Natural killer cell (primary cell): ENCODE measurements at regions not wholly inside any gene's neighbourhood (a gene's known extent, or its start where the extent isn't known, plus 50 kb on each side); places are given as distances from the start of the nearest gene placed in this dataset.

Experiments
- ATAC-seq, 3 donors: fragments of 150-1000 bp in 2 of 3; fragments of 200-7000 bp in 1 of 3; cut with Tn5 transposase; 1 replicate in 1 of 3; 2 replicates in 2 of 3; pipeline ENCODE4 v1.10.0; 2021; ENCODE audit warnings: mild to moderate bottlenecking in 2 of 3, moderate library complexity in 2 of 3
- DNase-seq, 2 donors: peaks; one replicate each; pipeline versions ENCODE4 v3.0.0 to v3.0.0-alpha.2; 2013 to 2021; ENCODE audit warnings: mixed read lengths in 1 of 2
- H3K27ac ChIP-seq: one replicate; pipeline ENCODE4 v1.5.1; 2013; ENCODE audit warnings: mild to moderate bottlenecking, low read length
- H3K27me3 ChIP-seq: one replicate; pipeline ENCODE4 v1.6.1; 2013; ENCODE audit warnings: low read length; ENCODE audit not compliant: control insufficient read depth, insufficient read depth
- H3K36me3 ChIP-seq: one replicate; pipeline ENCODE4 v1.6.1; 2013; ENCODE audit warnings: low read length; ENCODE audit not compliant: control insufficient read depth, insufficient read depth
- H3K4me1 ChIP-seq: one replicate; pipeline ENCODE4 v1.6.1; 2013; ENCODE audit warnings: low read length; ENCODE audit not compliant: control insufficient read depth, insufficient read depth
- H3K4me3 ChIP-seq: one replicate; pipeline ENCODE4 v1.5.1; 2013; ENCODE audit warnings: low read length
- H3K9me3 ChIP-seq: one replicate; pipeline ENCODE4 v1.6.1; 2013; ENCODE audit warnings: low read length; ENCODE audit not compliant: control insufficient read depth, insufficient read depth
- H3K27ac Mint-ChIP-seq, 2 donors: one replicate each; pipeline ENCODE4 v1.8.0; 2022; ENCODE audit warnings: mild to moderate bottlenecking in 2 of 2, mixed read lengths in 2 of 2, moderate library complexity in 1 of 2
- H3K27me3 Mint-ChIP-seq, 2 donors: one replicate each; pipeline ENCODE4 v1.8.0; 2022; ENCODE audit warnings: low read depth in 2 of 2, mixed read lengths in 2 of 2
- H3K36me3 Mint-ChIP-seq: one replicate; pipeline ENCODE4 v1.8.0; 2022; ENCODE audit warnings: mixed read lengths
- H3K4me1 Mint-ChIP-seq, 2 donors: one replicate each; pipeline ENCODE4 v1.8.0; 2022; ENCODE audit warnings: mixed read lengths in 2 of 2
- H3K4me3 Mint-ChIP-seq: one replicate; pipeline ENCODE4 v1.8.0; 2022; ENCODE audit warnings: mild to moderate bottlenecking, moderate library complexity, mixed read lengths
- H3K9me3 Mint-ChIP-seq, 2 donors: one replicate each; pipeline ENCODE4 v1.8.0; 2022; ENCODE audit warnings: mixed read lengths in 2 of 2
- CTCF ChIP-seq: fragments of 200-600 bp; IDR thresholded peaks from one replicate; pipeline ENCODE4 v1.8.0; 2022; ENCODE audit warnings: antibody characterized with exemption
- WGBS: methylation state at CpG from one replicate; pipeline ENCODE4 v1.1.7; 2013; ENCODE audit warnings: missing lambda C conversion rate; ENCODE audit not compliant: insufficient coverage; 5-methylcytosine and 5-hydroxymethylcytosine counted together
- intact Hi-C: fragments of 100-400 bp; cut with micrococcal nuclease; formaldehyde crosslinking; loops from one replicate; pipeline ENCODE4 v1.14.2; 2022

DNA sequence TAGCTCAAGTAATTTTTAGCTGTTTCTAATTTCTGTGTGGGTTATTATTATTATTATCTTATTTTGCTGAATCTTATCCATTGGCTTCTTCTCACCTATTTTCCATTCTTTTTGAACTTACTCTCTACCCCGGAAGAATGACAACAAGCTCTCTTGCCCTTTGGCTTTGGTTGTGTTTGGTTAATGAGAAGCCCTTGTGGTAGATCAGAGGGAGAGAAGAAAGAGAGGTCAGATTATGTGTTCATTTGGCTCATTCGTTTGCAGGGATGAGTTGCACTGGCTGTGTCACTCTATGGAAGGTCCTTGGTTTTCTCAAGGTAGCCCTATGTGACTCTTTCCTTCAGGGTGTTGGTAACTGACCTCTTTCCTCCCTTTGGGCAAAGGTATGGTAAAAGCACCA is 391.9 kb downstream of the LMO4 start:
- 93% methylated on average over 2 of the region's 2 CpGs for WGBS
- Mint-ChIP-seq H3K36me3 (no peaks in the 10 kb centered on the region), H3K27me3 (peaks cover 0 to 2% of the 10 kb centered on the region in 2 donors), H3K9me3 (no peaks in the 10 kb centered on the region), H3K4me3 (no peak overlapping the region), H3K4me1 (no peaks in the 10 kb centered on the region), H3K27ac (no peak overlapping the region)
- TF ChIP-seq CTCF, result no peak
- H3K27me3 ChIP-seq, result no peaks in the 10 kb centered on the region
- H3K36me3 ChIP-seq, result no peaks in the 10 kb centered on the region
- DNase-seq (no peak), ATAC-seq (no peak)
- H3K4me1 ChIP-seq, result no peaks in the 10 kb centered on the region
- H3K4me3 ChIP-seq, result no peak overlapping the region
- H3K27ac ChIP-seq, result no peak overlapping the region
- H3K9me3 ChIP-seq, result no peaks in the 10 kb centered on the region
- intact Hi-C loops, result no loop called here

DNA sequence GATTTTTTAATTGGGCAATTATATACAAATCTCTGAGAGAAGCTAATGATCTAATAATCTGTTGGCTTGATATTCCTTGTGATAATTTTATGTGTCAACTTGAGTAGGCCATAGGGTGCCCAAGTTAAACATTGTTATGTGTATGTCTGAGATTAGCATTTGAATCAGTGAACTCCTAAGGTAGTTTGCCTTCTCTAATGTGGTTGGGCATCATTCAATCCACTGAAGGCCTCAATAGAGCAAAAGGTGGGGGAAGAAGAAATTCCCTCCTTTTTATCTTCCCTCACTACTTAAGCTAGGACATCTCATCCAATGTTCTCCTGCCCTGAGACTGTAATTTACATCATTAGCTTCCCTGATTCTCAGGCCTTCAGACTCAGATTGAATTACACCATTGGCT is 394.5 kb downstream of the LMO4 start:
- H3K9me3 Mint-ChIP-seq, result no peaks in the 10 kb centered on the region
- Histone ChIP-seq H3K9me3 (no peaks in the 10 kb centered on the region), H3K4me3 (no peak overlapping the region), H3K27ac (no peak overlapping the region), H3K27me3 (no peaks in the 10 kb centered on the region), H3K4me1 (no peaks in the 10 kb centered on the region), H3K36me3 (no peaks in the 10 kb centered on the region)
- H3K27ac Mint-ChIP-seq, result no peak overlapping the region
- no peaks in the 10 kb centered on the region for H3K36me3 Mint-ChIP-seq
- DNase-seq (no peak), ATAC-seq (no peak)
- no peaks in the 10 kb centered on the region for H3K4me1 Mint-ChIP-seq
- TF ChIP-seq CTCF, result no peak
- no peaks in the 10 kb centered on the region for H3K27me3 Mint-ChIP-seq
- no peak overlapping the region for H3K4me3 Mint-ChIP-seq
- intact Hi-C loops, result no loop called here

GRCh38 chr1:87728169-87728568 is 399.5 kb downstream of the LMO4 start:
- ATAC-seq, result no peak
- 79% methylated on average over 1 of the region's 1 CpG for WGBS
- Mint-ChIP-seq H3K9me3 (no peaks in the 10 kb centered on the region), H3K27ac (no peak overlapping the region), H3K4me3 (no peak overlapping the region), H3K4me1 (no peaks in the 10 kb centered on the region), H3K36me3 (no peaks in the 10 kb centered on the region), H3K27me3 (no peaks in the 10 kb centered on the region)
- no peak for TF ChIP-seq CTCF
- Histone ChIP-seq H3K36me3 (no peaks in the 10 kb centered on the region), H3K4me3 (no peak overlapping the region), H3K4me1 (no peaks in the 10 kb centered on the region), H3K27me3 (no peaks in the 10 kb centered on the region), H3K27ac (no peak overlapping the region), H3K9me3 (no peaks in the 10 kb centered on the region)
- no peak for DNase-seq
- intact Hi-C loops, result no loop called here

DNA sequence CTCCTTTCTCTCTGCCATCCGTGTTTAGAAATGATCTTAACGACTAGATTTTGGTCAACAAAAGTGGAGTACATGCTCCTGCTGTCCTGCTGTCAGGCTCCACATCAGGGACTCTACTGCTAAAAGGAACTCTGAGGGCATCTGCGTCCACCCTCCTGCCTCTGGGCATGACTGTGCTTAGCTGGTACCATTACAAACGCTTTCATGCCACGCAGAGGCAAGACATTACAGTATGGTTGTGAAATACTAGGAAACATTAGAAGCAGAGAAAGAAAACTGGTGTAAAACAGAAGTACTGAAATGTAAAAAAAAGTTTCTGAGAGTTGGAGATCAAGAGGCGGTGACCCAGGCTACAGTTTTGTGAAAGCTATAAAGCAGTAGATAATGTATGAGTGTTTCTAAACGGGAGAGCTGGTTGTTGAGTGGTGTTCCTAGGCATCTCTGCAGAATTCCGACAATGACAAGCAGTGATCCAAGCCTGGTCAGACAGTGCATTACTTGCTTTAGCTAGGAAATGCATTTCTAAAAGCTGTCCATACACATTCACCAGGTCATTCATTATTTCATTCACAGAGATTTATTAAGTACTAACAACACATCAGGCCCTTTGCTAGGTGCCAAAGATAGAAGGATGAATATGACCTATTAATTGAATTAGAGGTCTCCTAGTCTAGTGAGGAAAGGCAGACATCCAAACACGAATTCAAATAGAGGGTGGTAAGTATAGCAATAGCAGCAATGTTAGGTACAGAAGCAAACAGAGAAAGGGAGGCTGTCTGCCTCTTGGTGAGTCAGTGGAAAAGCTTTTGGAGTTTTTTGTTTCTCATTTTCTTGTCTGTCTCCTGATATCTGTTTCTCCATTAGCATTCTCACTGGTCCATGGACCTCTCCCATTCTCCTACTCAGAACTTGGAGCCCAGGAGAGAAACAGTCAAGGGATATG is 401.9 kb downstream of the LMO4 start:
- H3K9me3 ChIP-seq, result no peaks in the 10 kb centered on the region
- no peak for TF ChIP-seq CTCF
- H3K36me3 Mint-ChIP-seq, result no peaks in the 10 kb centered on the region
- 90% methylated on average over 9 of the region's 9 CpGs for WGBS
- H3K27ac Mint-ChIP-seq, result no peak overlapping the region
- H3K27me3 ChIP-seq, result no peaks in the 10 kb centered on the region
- intact Hi-C loops, result no loop called here
- H3K27me3 Mint-ChIP-seq, result peaks cover 0 to 3% of the 10 kb centered on the region in 2 donors
- H3K4me3 ChIP-seq, result no peak overlapping the region
- no peaks in the 10 kb centered on the region for H3K4me1 Mint-ChIP-seq
- DNase-seq, result no peak
- no peak for ATAC-seq
- no peak overlapping the region for H3K4me3 Mint-ChIP-seq
- no peaks in the 10 kb centered on the region for H3K9me3 Mint-ChIP-seq
- no peaks in the 10 kb centered on the region for H3K4me1 ChIP-seq
- no peaks in the 10 kb centered on the region for H3K36me3 ChIP-seq
- no peak overlapping the region for H3K27ac ChIP-seq
